ENCODE measurements at regions not wholly inside any gene's neighbourhood (a gene's known extent, or its start where the extent isn't known, plus 50 kb on each side); places are given as distances from the start of the nearest gene placed in this dataset.

GRCh38 chr1:106360252-106360651, 696.2 kb upstream of the PRMT6 start:
- no peaks in the 10 kb centered on the region for H3K4me1 ChIP-seq (ENCODE audit: insufficient read depth, low read length)
- H3K79me2 ChIP-seq (ENCODE audit: insufficient read depth, low read length), result no peaks in the 10 kb centered on the region
- no peaks in the 10 kb centered on the region for H3K27me3 ChIP-seq (ENCODE audit: insufficient read depth, low read length, poor library complexity)
- TF ChIP-seq, protein P1, sequence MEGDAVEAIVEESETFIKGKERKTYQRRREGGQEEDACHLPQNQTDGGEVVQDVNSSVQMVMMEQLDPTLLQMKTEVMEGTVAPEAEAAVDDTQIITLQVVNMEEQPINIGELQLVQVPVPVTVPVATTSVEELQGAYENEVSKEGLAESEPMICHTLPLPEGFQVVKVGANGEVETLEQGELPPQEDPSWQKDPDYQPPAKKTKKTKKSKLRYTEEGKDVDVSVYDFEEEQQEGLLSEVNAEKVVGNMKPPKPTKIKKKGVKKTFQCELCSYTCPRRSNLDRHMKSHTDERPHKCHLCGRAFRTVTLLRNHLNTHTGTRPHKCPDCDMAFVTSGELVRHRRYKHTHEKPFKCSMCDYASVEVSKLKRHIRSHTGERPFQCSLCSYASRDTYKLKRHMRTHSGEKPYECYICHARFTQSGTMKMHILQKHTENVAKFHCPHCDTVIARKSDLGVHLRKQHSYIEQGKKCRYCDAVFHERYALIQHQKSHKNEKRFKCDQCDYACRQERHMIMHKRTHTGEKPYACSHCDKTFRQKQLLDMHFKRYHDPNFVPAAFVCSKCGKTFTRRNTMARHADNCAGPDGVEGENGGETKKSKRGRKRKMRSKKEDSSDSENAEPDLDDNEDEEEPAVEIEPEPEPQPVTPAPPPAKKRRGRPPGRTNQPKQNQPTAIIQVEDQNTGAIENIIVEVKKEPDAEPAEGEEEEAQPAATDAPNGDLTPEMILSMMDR (IDR thresholded peaks at IDR 0.05; ENCODE audit: borderline replicate concordance, extremely low read depth, low read length, poor library complexity, severe bottlenecking), result no peak
- TF ChIP-seq EZH2 (IDR thresholded peaks at IDR 0.05; ENCODE audit: borderline replicate concordance, low read depth, low read length, severe bottlenecking), result no peak
- no peak overlapping the region for H3K4me2 ChIP-seq (ENCODE audit: insufficient read depth, low read length)
- no peak overlapping the region for H3K4me3 ChIP-seq (ENCODE audit: low read depth in 1 of 2, low read length in 2 of 2)
- H3K27ac ChIP-seq (ENCODE audit: low read length), result no peak overlapping the region
- H2AFZ ChIP-seq (ENCODE audit: low read depth, low read length), result no peak overlapping the region
- no peaks in the 10 kb centered on the region for H3K9me3 ChIP-seq (ENCODE audit: insufficient read depth, low read length, severe bottlenecking)
- no peak overlapping the region for H3K9ac ChIP-seq (ENCODE audit: low read depth, low read length)
- no peaks in the 10 kb centered on the region for H4K20me1 ChIP-seq (ENCODE audit: insufficient read depth, low read length)
- DNase-seq (no peak), ATAC-seq (ENCODE audit: insufficient read depth, low read depth) (no peak)
- no peaks in the 10 kb centered on the region for H3K36me3 ChIP-seq (ENCODE audit: insufficient read depth, low read length)

GRCh38 chr1:106366627-106367319, 689.7 kb upstream of the PRMT6 start:
- H4K20me1 ChIP-seq (ENCODE audit: insufficient read depth, low read length), result no peaks in the 10 kb centered on the region
- no peak overlapping the region for H3K27ac ChIP-seq (ENCODE audit: low read length)
- no peak for ATAC-seq (ENCODE audit: insufficient read depth, low read depth)
- no peak for TF ChIP-seq EZH2 (IDR thresholded peaks at IDR 0.05; ENCODE audit: borderline replicate concordance, low read depth, low read length, severe bottlenecking)
- TF ChIP-seq, protein P1 (IDR thresholded peaks at IDR 0.05; ENCODE audit: borderline replicate concordance, extremely low read depth, low read length, poor library complexity, severe bottlenecking), result no peak
- H3K27me3 ChIP-seq (ENCODE audit: insufficient read depth, low read length, poor library complexity), result no peaks in the 10 kb centered on the region
- H3K9ac ChIP-seq (ENCODE audit: low read depth, low read length), result no peak overlapping the region
- no peak overlapping the region for H3K4me3 ChIP-seq (ENCODE audit: low read depth in 1 of 2, low read length in 2 of 2)
- H3K79me2 ChIP-seq (ENCODE audit: insufficient read depth, low read length), result no peaks in the 10 kb centered on the region
- DNase-seq, result no peak
- H3K9me3 ChIP-seq (ENCODE audit: insufficient read depth, low read length, severe bottlenecking), result no peaks in the 10 kb centered on the region
- H3K4me1 ChIP-seq (ENCODE audit: insufficient read depth, low read length), result no peaks in the 10 kb centered on the region
- H3K36me3 ChIP-seq (ENCODE audit: insufficient read depth, low read length), result no peaks in the 10 kb centered on the region
- H2AFZ ChIP-seq (ENCODE audit: low read depth, low read length), result no peak overlapping the region
- no peak overlapping the region for H3K4me2 ChIP-seq (ENCODE audit: insufficient read depth, low read length)

DNA sequence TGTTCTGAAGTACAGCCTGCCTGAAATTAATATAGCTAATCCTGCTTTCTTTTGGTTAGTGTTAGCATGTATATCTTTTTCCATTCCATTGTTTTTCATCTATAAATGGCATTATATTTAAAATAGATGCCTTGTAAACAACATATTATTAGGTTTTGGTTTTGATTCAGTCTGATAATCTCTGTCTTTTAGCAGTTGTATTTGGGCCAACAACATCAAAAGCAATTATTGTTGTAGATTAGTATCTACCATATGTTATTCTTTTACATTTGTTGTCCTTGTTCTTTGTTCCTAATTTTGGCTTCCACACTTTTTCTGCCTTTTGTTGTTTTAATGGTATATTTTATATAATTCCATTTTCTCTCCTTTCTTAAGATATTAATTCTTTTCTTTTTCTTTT, 678.2 kb upstream of the PRMT6 start:
- Histone ChIP-seq H3K4me1 (ENCODE audit: insufficient read depth, low read length) (no peaks in the 10 kb centered on the region), H2AFZ (ENCODE audit: low read depth, low read length) (no peak overlapping the region), H3K27ac (ENCODE audit: low read length) (no peak overlapping the region), H4K20me1 (ENCODE audit: insufficient read depth, low read length) (no peaks in the 10 kb centered on the region), H3K4me3 (ENCODE audit: low read depth in 1 of 2, low read length in 2 of 2) (no peak overlapping the region), H3K4me2 (ENCODE audit: insufficient read depth, low read length) (no peak overlapping the region), H3K36me3 (ENCODE audit: insufficient read depth, low read length) (no peaks in the 10 kb centered on the region), H3K9ac (ENCODE audit: low read depth, low read length) (no peak overlapping the region), H3K27me3 (ENCODE audit: insufficient read depth, low read length, poor library complexity) (no peaks in the 10 kb centered on the region), H3K79me2 (ENCODE audit: insufficient read depth, low read length) (no peaks in the 10 kb centered on the region), H3K9me3 (ENCODE audit: insufficient read depth, low read length, severe bottlenecking) (no peaks in the 10 kb centered on the region)
- ATAC-seq (ENCODE audit: insufficient read depth, low read depth) (no peak), DNase-seq (no peak)
- TF ChIP-seq, protein P1 (IDR thresholded peaks at IDR 0.05; ENCODE audit: borderline replicate concordance, extremely low read depth, low read length, poor library complexity, severe bottlenecking), result no peak
- no peak for TF ChIP-seq EZH2 (IDR thresholded peaks at IDR 0.05; ENCODE audit: borderline replicate concordance, low read depth, low read length, severe bottlenecking)
